ENCODE measurements at regions not wholly inside any gene's neighbourhood (a gene's known extent, or its start where the extent isn't known, plus 50 kb on each side); places are given as distances from the start of the nearest gene placed in this dataset.

GRCh38 chr21:16004523-16004922 is 274.7 kb downstream of the USP25 start:
- TF ChIP-seq EZH2 (IDR thresholded peaks at IDR 0.05; ENCODE audit: insufficient read depth, poor library complexity, severe bottlenecking), result no peak
- TF ChIP-seq EZH2phosphoT487 (IDR thresholded peaks at IDR 0.05; ENCODE audit: insufficient read depth, low read depth), result no peak

All from GM23248 (cell line).